ENCODE measurements at regions not wholly inside any gene's neighbourhood (a gene's known extent, or its start where the extent isn't known, plus 50 kb on each side); places are given as distances from the start of the nearest gene placed in this dataset.
"Not testable (repeated sequence)": the region's sequence is repeated elsewhere in the genome, so short reads cannot be mapped to it uniquely, and the experiment has no call there.

GRCh38 chr11:134956450-134957210 lies 544.6 kb upstream of the B3GAT1 start (continued):
- TF ChIP-seq NFYB (IDR thresholded peaks at IDR 0.05; ENCODE audit: extremely low read depth, insufficient read length), result no peak

DNA sequence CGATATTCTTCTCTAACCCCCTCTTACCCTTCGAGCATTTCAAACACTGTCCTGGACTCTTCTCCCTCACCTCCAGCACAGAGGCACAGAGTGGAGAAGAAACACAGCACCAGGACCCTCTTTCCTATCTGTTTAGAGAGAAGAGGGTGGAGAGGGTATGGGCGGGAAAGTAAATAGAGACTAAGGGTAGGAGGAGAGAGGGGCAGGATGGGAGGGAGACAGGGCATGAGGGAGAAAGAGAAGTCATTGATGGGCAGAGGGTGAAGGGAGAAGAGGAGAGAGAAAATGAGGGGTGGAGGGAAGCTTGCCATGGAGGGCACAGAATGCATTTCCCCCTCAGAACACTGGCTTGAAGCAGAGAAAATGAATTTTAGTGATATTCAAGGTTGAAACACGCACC lies 543.9 kb upstream of the B3GAT1 start:
- H3K9me3 ChIP-seq (replicated peaks; ENCODE audit: control insufficient read depth, insufficient read depth, low read depth, low read length); H3K4me3 ChIP-seq; H4K20me1 ChIP-seq (replicated peaks; ENCODE audit: control insufficient read depth, insufficient read depth, low read length); H3K79me2 ChIP-seq (ENCODE audit: control insufficient read depth, insufficient read depth, low read length); H2AFZ ChIP-seq (ENCODE audit: low read depth, low read length); H3K4me2 ChIP-seq (ENCODE audit: insufficient read depth, low read length); POLR2A ChIA-PET; FAIRE-seq; ATAC-seq; H3K27ac ChIP-seq (ENCODE audit: extremely low read depth, low read depth, low read length); BruUV-seq (replicated peaks); CTCF ChIA-PET (ENCODE audit: low intra/inter-chr PET ratio); H3K9ac ChIP-seq (ENCODE audit: insufficient read depth in 1 of 2, low read depth in 2 of 2, low read length in 2 of 2); H3K4me1 ChIP-seq (replicated peaks in 1 of 2; ENCODE audit: control insufficient read depth in 2 of 2, insufficient read depth in 2 of 2, low read length in 2 of 2); DNase-seq (ENCODE audit: extremely low read depth in 1 of 4, low spot score in 3 of 4); intact Hi-C loops (cut with micrococcal nuclease); H3K9me1 ChIP-seq (ENCODE audit: control insufficient read depth, insufficient read depth, low read length); in situ Hi-C loops (cut with MboI); H3K36me3 ChIP-seq (ENCODE audit: control insufficient read depth, insufficient read depth, low read length): not testable (repeated sequence)
- 0% methylated on average over 4 of the region's 4 CpGs for WGBS (ENCODE audit: insufficient coverage, low coverage, missing lambda C conversion rate)
- peaks cover 7 to 14% of the 10 kb centered on the region in 2 experiments; a peak in 4 of 5 replicates for H3K27me3 ChIP-seq (ENCODE audit: control insufficient read depth in 2 of 2, insufficient read depth in 2 of 2, low read length in 2 of 2)

GRCh38 chr11:134955281-134955680 lies 543.2 kb upstream of the B3GAT1 start:
- TF ChIP-seq ILK (tag; IDR thresholded peaks at IDR 0.05; ENCODE audit: borderline replicate concordance, low read depth), result no peak
- TF ChIP-seq BCL6 (CRISPR knock-in tag; IDR thresholded peaks at IDR 0.05), result no peak
- TF ChIP-seq MCM2 (IDR thresholded peaks at IDR 0.05; ENCODE audit: low read depth), result no peak
- no peak for TF ChIP-seq TRIM28 (IDR thresholded peaks at IDR 0.05)
- Histone ChIP-seq H3K27me3 (ENCODE audit: control insufficient read depth in 2 of 2, insufficient read depth in 2 of 2, low read length in 2 of 2) (peaks cover 7 to 14% of the 10 kb centered on the region in 2 experiments; a peak in 4 of 5 replicates), H3K9me3 (replicated peaks; ENCODE audit: control insufficient read depth, insufficient read depth, low read depth, low read length) (no peaks in the 10 kb centered on the region), H3K9ac (ENCODE audit: insufficient read depth in 1 of 2, low read depth in 2 of 2, low read length in 2 of 2) (no peak overlapping the region), H3K27ac (ENCODE audit: extremely low read depth, low read depth, low read length) (no peak overlapping the region), H3K9me1 (ENCODE audit: control insufficient read depth, insufficient read depth, low read length) (no peaks in the 10 kb centered on the region), H2AFZ (ENCODE audit: low read depth, low read length) (no peak overlapping the region), H3K4me3 (no peak overlapping the region), H3K4me1 (replicated peaks in 1 of 2; ENCODE audit: control insufficient read depth in 2 of 2, insufficient read depth in 2 of 2, low read length in 2 of 2) (no peaks in the 10 kb centered on the region), H4K20me1 (replicated peaks; ENCODE audit: control insufficient read depth, insufficient read depth, low read length) (no peaks in the 10 kb centered on the region), H3K4me2 (ENCODE audit: insufficient read depth, low read length) (no peak overlapping the region), H3K79me2 (ENCODE audit: control insufficient read depth, insufficient read depth, low read length) (no peaks in the 10 kb centered on the region), H3K36me3 (ENCODE audit: control insufficient read depth, insufficient read depth, low read length) (no peaks in the 10 kb centered on the region)
- WGBS (ENCODE audit: insufficient coverage, low coverage, missing lambda C conversion rate), result 1% methylated on average over 9 of the region's 9 CpGs
- ChIA-PET POLR2A (no interaction called here), CTCF (ENCODE audit: low intra/inter-chr PET ratio) (no interaction called here)
- DNase-seq (ENCODE audit: extremely low read depth in 1 of 4, low spot score in 3 of 4) (no peak), ATAC-seq (no peak), FAIRE-seq (no peak)
- in situ Hi-C loops (cut with MboI), result no loop called here
- intact Hi-C loops (cut with micrococcal nuclease), result no loop called here
- BruUV-seq (replicated peaks), result no TSS peak

- DNase-seq (ENCODE audit: extremely low read depth in 1 of 4, low spot score in 3 of 4); FAIRE-seq; H3K4me1 ChIP-seq (replicated peaks in 1 of 2; ENCODE audit: control insufficient read depth in 2 of 2, insufficient read depth in 2 of 2, low read length in 2 of 2); H3K9ac ChIP-seq (ENCODE audit: insufficient read depth in 1 of 2, low read depth in 2 of 2, low read length in 2 of 2); H4K20me1 ChIP-seq (replicated peaks; ENCODE audit: control insufficient read depth, insufficient read depth, low read length); POLR2A ChIA-PET; H3K4me2 ChIP-seq (ENCODE audit: insufficient read depth, low read length); H3K36me3 ChIP-seq (ENCODE audit: control insufficient read depth, insufficient read depth, low read length); CTCF ChIA-PET (ENCODE audit: low intra/inter-chr PET ratio); H3K4me3 ChIP-seq; H3K9me1 ChIP-seq (ENCODE audit: control insufficient read depth, insufficient read depth, low read length); H3K79me2 ChIP-seq (ENCODE audit: control insufficient read depth, insufficient read depth, low read length); BruUV-seq (replicated peaks); H3K27ac ChIP-seq (ENCODE audit: extremely low read depth, low read depth, low read length); H2AFZ ChIP-seq (ENCODE audit: low read depth, low read length); intact Hi-C loops (cut with micrococcal nuclease); in situ Hi-C loops (cut with MboI); H3K9me3 ChIP-seq (replicated peaks; ENCODE audit: control insufficient read depth, insufficient read depth, low read depth, low read length); ATAC-seq: not testable (repeated sequence)
- peaks cover 7 to 14% of the 10 kb centered on the region in 2 experiments; a peak in 4 of 5 replicates for H3K27me3 ChIP-seq (ENCODE audit: control insufficient read depth in 2 of 2, insufficient read depth in 2 of 2, low read length in 2 of 2)
- WGBS (ENCODE audit: insufficient coverage, low coverage, missing lambda C conversion rate), result 4% methylated on average over 4 of the region's 4 CpGs
These were observed 542.4 kb upstream of the B3GAT1 start for GRCh38 chr11:134954456-134954855.
